ENCODE measurements at regions not wholly inside any gene's neighbourhood (a gene's known extent, or its start where the extent isn't known, plus 50 kb on each side); places are given as distances from the start of the nearest gene placed in this dataset.
"Not testable (repeated sequence)": the region's sequence is repeated elsewhere in the genome, so short reads cannot be mapped to it uniquely, and the experiment has no call there.

DNA sequence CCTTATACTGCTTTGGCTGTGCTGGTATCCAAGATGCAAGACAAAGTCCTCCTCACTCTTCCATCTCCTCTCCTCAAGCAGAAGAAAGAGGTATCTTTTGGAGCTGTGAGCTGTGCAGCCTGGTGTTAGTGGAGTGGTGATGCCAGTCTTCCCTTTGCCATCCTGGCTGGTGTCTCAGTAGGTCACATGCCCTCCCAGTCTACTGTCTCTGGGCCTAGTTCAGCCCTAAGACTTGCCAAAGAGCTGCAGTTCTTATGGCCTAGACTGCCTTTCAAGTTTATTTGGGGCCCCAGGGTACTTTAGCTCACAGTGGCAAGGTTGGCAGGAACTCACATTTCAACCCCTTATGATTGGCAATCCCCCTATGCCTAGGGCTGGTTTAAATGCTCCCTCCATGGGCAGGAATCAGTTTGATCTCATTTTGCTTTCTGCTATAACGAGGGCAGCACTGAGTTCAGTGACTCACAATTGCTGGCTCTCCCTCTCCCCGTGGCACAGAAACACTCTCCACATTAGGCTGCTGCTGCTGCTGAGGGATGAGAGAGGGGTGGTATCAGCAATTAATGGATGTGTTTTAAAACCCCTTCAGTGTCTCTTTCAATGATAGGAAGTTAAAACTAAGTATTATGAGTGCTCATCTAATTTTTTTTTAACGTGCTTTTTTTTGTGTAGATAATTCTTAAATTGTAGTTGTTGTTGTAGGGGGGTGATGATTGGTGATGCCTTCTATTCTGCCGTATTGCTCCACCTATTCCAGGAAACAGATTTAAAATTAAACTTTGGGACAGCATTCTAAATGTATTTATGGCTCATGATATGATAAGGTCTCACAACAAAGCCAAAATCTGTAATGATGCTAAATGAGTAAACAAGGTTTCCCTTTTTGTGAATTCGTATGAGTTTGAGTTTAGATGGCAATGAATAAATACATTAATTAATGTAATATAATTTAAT lies 1295.0 kb downstream of the JRKL start:
- TF ChIP-seq POLR2A (IDR thresholded peaks at IDR 0.05; ENCODE audit: low read depth, low read length), result no peak
- no peak for TF ChIP-seq POLR2AphosphoS5 (IDR thresholded peaks at IDR 0.05; ENCODE audit: low read depth, low read length)
- no peak for TF ChIP-seq PAX5 (IDR thresholded peaks at IDR 0.05; ENCODE audit: insufficient read depth, low read length, severe bottlenecking)
- no peak for TF ChIP-seq POU2F2 (IDR thresholded peaks at IDR 0.05; ENCODE audit: low read depth, low read length)
- TF ChIP-seq SPI1 (IDR thresholded peaks at IDR 0.05; ENCODE audit: low read depth, low read length), result no peak
- TF ChIP-seq TAF1 (IDR thresholded peaks at IDR 0.05; ENCODE audit: low read depth, low read length), result no peak
- FAIRE-seq (no peak), DNase-seq (ENCODE audit: insufficient read length, low spot score) (no peak)

DNA sequence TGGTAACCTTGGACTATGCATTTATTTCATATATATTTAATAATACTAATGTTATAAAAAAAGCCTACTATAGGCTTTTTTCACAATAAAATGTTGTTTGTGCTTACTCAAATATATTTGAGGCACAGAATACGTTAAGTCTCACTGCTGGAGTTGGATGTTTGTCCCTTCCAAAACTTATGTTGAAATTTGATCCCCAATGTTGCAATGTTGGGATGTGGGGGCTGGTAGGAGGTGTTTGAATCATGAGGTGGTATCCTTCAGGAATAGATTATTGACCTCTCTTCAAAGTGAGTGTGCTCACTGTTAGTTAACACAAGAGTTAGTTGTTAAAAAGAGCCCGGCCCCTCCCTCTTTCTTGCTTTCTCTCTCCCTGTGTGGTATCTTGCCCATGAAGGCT lies 1295.9 kb downstream of the JRKL start:
- FAIRE-seq (no peak), DNase-seq (ENCODE audit: insufficient read length, low spot score) (no peak)
- no peak for TF ChIP-seq SPI1 (IDR thresholded peaks at IDR 0.05; ENCODE audit: low read depth, low read length)
- TF ChIP-seq POU2F2 (IDR thresholded peaks at IDR 0.05; ENCODE audit: low read depth, low read length), result no peak
- no peak for TF ChIP-seq PAX5 (IDR thresholded peaks at IDR 0.05; ENCODE audit: insufficient read depth, low read length, severe bottlenecking)
- TF ChIP-seq POLR2A (IDR thresholded peaks at IDR 0.05; ENCODE audit: low read depth, low read length), result no peak
- TF ChIP-seq TAF1 (IDR thresholded peaks at IDR 0.05; ENCODE audit: low read depth, low read length), result no peak
- no peak for TF ChIP-seq POLR2AphosphoS5 (IDR thresholded peaks at IDR 0.05; ENCODE audit: low read depth, low read length)

DNA sequence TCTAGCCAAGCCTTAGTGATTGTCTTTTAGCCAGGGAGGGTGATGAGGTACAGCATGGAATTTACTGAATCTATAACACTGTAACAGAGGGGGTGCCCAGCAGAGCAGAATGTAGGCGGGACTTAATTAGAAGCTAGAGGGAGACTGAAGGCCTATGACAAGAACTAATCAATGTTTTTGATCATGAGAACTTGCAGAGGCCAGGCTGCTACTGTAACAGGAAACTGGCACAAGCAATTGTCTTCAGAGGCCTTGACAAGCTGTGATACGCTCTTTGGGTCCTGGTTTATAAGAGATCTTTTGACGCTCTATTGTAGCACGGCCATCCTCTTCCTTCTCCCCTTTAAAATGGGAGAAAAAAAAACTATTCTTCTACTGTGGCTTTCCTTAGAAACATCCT lies 1297.3 kb downstream of the JRKL start:
- TF ChIP-seq SPI1 (IDR thresholded peaks at IDR 0.05; ENCODE audit: low read depth, low read length), result no peak
- no peak for TF ChIP-seq POLR2AphosphoS5 (IDR thresholded peaks at IDR 0.05; ENCODE audit: low read depth, low read length)
- TF ChIP-seq PAX5 (IDR thresholded peaks at IDR 0.05; ENCODE audit: insufficient read depth, low read length, severe bottlenecking), result no peak
- TF ChIP-seq POU2F2 (IDR thresholded peaks at IDR 0.05; ENCODE audit: low read depth, low read length), result no peak
- no peak for TF ChIP-seq TAF1 (IDR thresholded peaks at IDR 0.05; ENCODE audit: low read depth, low read length)
- TF ChIP-seq POLR2A (IDR thresholded peaks at IDR 0.05; ENCODE audit: low read depth, low read length), result no peak
- no peak for DNase-seq (ENCODE audit: insufficient read length, low spot score)
- no peak for FAIRE-seq

GRCh38 chr11:97691061-97691460 lies 1301.2 kb downstream of the JRKL start:
- no peak for FAIRE-seq
- DNase-seq (ENCODE audit: insufficient read length, low spot score), result no peak
- TF ChIP-seq POLR2AphosphoS5 (IDR thresholded peaks at IDR 0.05; ENCODE audit: low read depth, low read length), result no peak
- no peak for TF ChIP-seq TAF1 (IDR thresholded peaks at IDR 0.05; ENCODE audit: low read depth, low read length)
- TF ChIP-seq SPI1 (IDR thresholded peaks at IDR 0.05; ENCODE audit: low read depth, low read length), result no peak
- TF ChIP-seq POLR2A (IDR thresholded peaks at IDR 0.05; ENCODE audit: low read depth, low read length), result no peak
- TF ChIP-seq POU2F2 (IDR thresholded peaks at IDR 0.05; ENCODE audit: low read depth, low read length), result no peak
- TF ChIP-seq PAX5 (IDR thresholded peaks at IDR 0.05; ENCODE audit: insufficient read depth, low read length, severe bottlenecking), result no peak

- DNase-seq (ENCODE audit: insufficient read length, low spot score) (no peak), FAIRE-seq (no peak)
- no peak for TF ChIP-seq POLR2AphosphoS5 (IDR thresholded peaks at IDR 0.05; ENCODE audit: low read depth, low read length)
- no peak for TF ChIP-seq POLR2A (IDR thresholded peaks at IDR 0.05; ENCODE audit: low read depth, low read length)
- TF ChIP-seq PAX5 (IDR thresholded peaks at IDR 0.05; ENCODE audit: insufficient read depth, low read length, severe bottlenecking), result no peak
- TF ChIP-seq POU2F2 (IDR thresholded peaks at IDR 0.05; ENCODE audit: low read depth, low read length), result no peak
- TF ChIP-seq TAF1 (IDR thresholded peaks at IDR 0.05; ENCODE audit: low read depth, low read length), result no peak
- no peak for TF ChIP-seq SPI1 (IDR thresholded peaks at IDR 0.05; ENCODE audit: low read depth, low read length)
These were observed 1313.1 kb downstream of the JRKL start for GRCh38 chr11:97702951-97703350.

DNA sequence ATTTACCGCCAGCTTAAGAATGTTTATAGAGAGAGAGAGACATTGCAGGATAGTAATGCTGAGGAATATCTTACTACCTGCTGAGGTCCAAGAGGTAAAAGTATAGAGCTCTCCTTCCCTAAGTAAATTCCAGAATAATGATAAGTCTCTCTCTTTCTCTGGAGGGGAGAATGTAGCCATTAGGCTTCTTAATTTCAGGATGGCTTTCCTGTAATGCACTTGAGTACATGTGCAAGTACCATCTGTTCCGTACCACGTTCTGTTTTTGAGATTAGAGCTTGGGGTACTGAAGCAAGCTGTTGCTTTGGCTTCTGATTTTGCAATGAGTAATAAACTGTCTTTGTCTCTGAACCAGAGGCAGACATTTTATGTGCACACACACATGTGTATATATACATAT lies 1314.0 kb downstream of the JRKL start:
- DNase-seq (ENCODE audit: insufficient read length, low spot score) (no peak), FAIRE-seq (no peak)
- TF ChIP-seq POLR2AphosphoS5 (IDR thresholded peaks at IDR 0.05; ENCODE audit: low read depth, low read length) (no peak), PAX5 (IDR thresholded peaks at IDR 0.05; ENCODE audit: insufficient read depth, low read length, severe bottlenecking) (no peak), TAF1 (IDR thresholded peaks at IDR 0.05; ENCODE audit: low read depth, low read length) (no peak), POLR2A (IDR thresholded peaks at IDR 0.05; ENCODE audit: low read depth, low read length) (no peak), POU2F2 (IDR thresholded peaks at IDR 0.05; ENCODE audit: low read depth, low read length) (no peak), SPI1 (IDR thresholded peaks at IDR 0.05; ENCODE audit: low read depth, low read length) (no peak)

- FAIRE-seq; DNase-seq (ENCODE audit: insufficient read length, low spot score): not testable (repeated sequence)
These were observed 1315.3 kb upstream of the CNTN5 start for GRCh38 chr11:97705441-97705840.

GRCh38 chr11:97717922-97718321 lies 1302.8 kb upstream of the CNTN5 start:
- TF ChIP-seq PAX5 (IDR thresholded peaks at IDR 0.05; ENCODE audit: insufficient read depth, low read length, severe bottlenecking) (no peak), TAF1 (IDR thresholded peaks at IDR 0.05; ENCODE audit: low read depth, low read length) (no peak), POLR2A (IDR thresholded peaks at IDR 0.05; ENCODE audit: low read depth, low read length) (no peak)
- DNase-seq (ENCODE audit: insufficient read length, low spot score) (no peak), FAIRE-seq (no peak)

GRCh38 chr11:97722065-97722464 lies 1298.7 kb upstream of the CNTN5 start:
- TF ChIP-seq PAX5 (IDR thresholded peaks at IDR 0.05; ENCODE audit: insufficient read depth, low read length, severe bottlenecking), result no peak
- TF ChIP-seq POU2F2 (IDR thresholded peaks at IDR 0.05; ENCODE audit: low read depth, low read length), result no peak
- no peak for TF ChIP-seq TAF1 (IDR thresholded peaks at IDR 0.05; ENCODE audit: low read depth, low read length)
- no peak for TF ChIP-seq POLR2AphosphoS5 (IDR thresholded peaks at IDR 0.05; ENCODE audit: low read depth, low read length)
- no peak for TF ChIP-seq SPI1 (IDR thresholded peaks at IDR 0.05; ENCODE audit: low read depth, low read length)
- no peak for TF ChIP-seq POLR2A (IDR thresholded peaks at IDR 0.05; ENCODE audit: low read depth, low read length)
- FAIRE-seq, result no peak
- DNase-seq (ENCODE audit: insufficient read length, low spot score), result no peak

DNA sequence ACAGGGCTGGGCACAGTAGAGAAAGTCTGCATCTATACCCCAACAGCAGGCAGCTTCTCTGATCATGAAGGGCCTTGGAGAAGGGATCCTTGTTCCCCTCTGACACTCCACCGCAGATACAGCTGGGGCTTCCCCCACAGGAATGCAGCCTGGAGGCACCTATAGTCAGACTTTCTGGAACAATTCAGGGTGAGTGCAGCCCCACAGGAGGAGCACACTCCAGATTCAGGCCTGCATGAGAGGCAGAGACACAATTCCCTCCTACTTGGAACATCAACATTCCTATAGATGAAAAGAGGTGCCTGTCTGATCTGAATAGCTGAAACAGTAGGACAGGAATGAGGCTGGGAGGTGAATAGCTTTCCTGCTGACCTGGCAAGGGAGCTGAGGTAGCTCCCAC lies 1298.0 kb upstream of the CNTN5 start:
- DNase-seq (ENCODE audit: insufficient read length, low spot score), result no peak
- no peak for FAIRE-seq
- no peak for TF ChIP-seq POLR2AphosphoS5 (IDR thresholded peaks at IDR 0.05; ENCODE audit: low read depth, low read length)

Measured in GM12891 (cell line).